Natural killer cell (primary cell): ENCODE measurements at regions not wholly inside any gene's neighbourhood (a gene's known extent, or its start where the extent isn't known, plus 50 kb on each side); places are given as distances from the start of the nearest gene placed in this dataset.

ENCODE experiments used
- ATAC-seq, 3 donors: fragments of 150-1000 bp in 2 of 3; fragments of 200-7000 bp in 1 of 3; cut with Tn5 transposase; 1 replicate in 1 of 3; 2 replicates in 2 of 3; pipeline ENCODE4 v1.10.0; 2021; ENCODE audit warnings: mild to moderate bottlenecking in 2 of 3, moderate library complexity in 2 of 3
- DNase-seq, 2 donors: peaks; one replicate each; pipeline versions ENCODE4 v3.0.0 to v3.0.0-alpha.2; 2013 to 2021; ENCODE audit warnings: mixed read lengths in 1 of 2
- H3K27ac ChIP-seq: one replicate; pipeline ENCODE4 v1.5.1; 2013; ENCODE audit warnings: mild to moderate bottlenecking, low read length
- H3K27me3 ChIP-seq: one replicate; pipeline ENCODE4 v1.6.1; 2013; ENCODE audit warnings: low read length; ENCODE audit not compliant: control insufficient read depth, insufficient read depth
- H3K36me3 ChIP-seq: one replicate; pipeline ENCODE4 v1.6.1; 2013; ENCODE audit warnings: low read length; ENCODE audit not compliant: control insufficient read depth, insufficient read depth
- H3K4me1 ChIP-seq: one replicate; pipeline ENCODE4 v1.6.1; 2013; ENCODE audit warnings: low read length; ENCODE audit not compliant: control insufficient read depth, insufficient read depth
- H3K4me3 ChIP-seq: one replicate; pipeline ENCODE4 v1.5.1; 2013; ENCODE audit warnings: low read length
- H3K9me3 ChIP-seq: one replicate; pipeline ENCODE4 v1.6.1; 2013; ENCODE audit warnings: low read length; ENCODE audit not compliant: control insufficient read depth, insufficient read depth
- H3K27ac Mint-ChIP-seq, 2 donors: one replicate each; pipeline ENCODE4 v1.8.0; 2022; ENCODE audit warnings: mild to moderate bottlenecking in 2 of 2, mixed read lengths in 2 of 2, moderate library complexity in 1 of 2
- H3K27me3 Mint-ChIP-seq, 2 donors: one replicate each; pipeline ENCODE4 v1.8.0; 2022; ENCODE audit warnings: low read depth in 2 of 2, mixed read lengths in 2 of 2
- H3K36me3 Mint-ChIP-seq: one replicate; pipeline ENCODE4 v1.8.0; 2022; ENCODE audit warnings: mixed read lengths
- H3K4me1 Mint-ChIP-seq, 2 donors: one replicate each; pipeline ENCODE4 v1.8.0; 2022; ENCODE audit warnings: mixed read lengths in 2 of 2
- H3K4me3 Mint-ChIP-seq: one replicate; pipeline ENCODE4 v1.8.0; 2022; ENCODE audit warnings: mild to moderate bottlenecking, moderate library complexity, mixed read lengths
- H3K9me3 Mint-ChIP-seq, 2 donors: one replicate each; pipeline ENCODE4 v1.8.0; 2022; ENCODE audit warnings: mixed read lengths in 2 of 2
- CTCF ChIP-seq: fragments of 200-600 bp; IDR thresholded peaks from one replicate; pipeline ENCODE4 v1.8.0; 2022; ENCODE audit warnings: antibody characterized with exemption
- WGBS: methylation state at CpG from one replicate; pipeline ENCODE4 v1.1.7; 2013; ENCODE audit warnings: missing lambda C conversion rate; ENCODE audit not compliant: insufficient coverage; 5-methylcytosine and 5-hydroxymethylcytosine counted together
- intact Hi-C: fragments of 100-400 bp; cut with micrococcal nuclease; formaldehyde crosslinking; loops from one replicate; pipeline ENCODE4 v1.14.2; 2022

GRCh38 chr1:187275346-187275745 is 446.6 kb downstream of the PLA2G4A start:
- Mint-ChIP-seq H3K9me3 (peaks cover 4 to 9% of the 10 kb centered on the region in 2 donors), H3K27ac (no peak overlapping the region), H3K4me1 (no peaks in the 10 kb centered on the region), H3K36me3 (peaks cover 4% of the 10 kb centered on the region), H3K27me3 (no peaks in the 10 kb centered on the region), H3K4me3 (no peak overlapping the region)
- intact Hi-C loops = no loop called here
- WGBS = no CpG with 5 or more reads among the region's 1 CpG
- Histone ChIP-seq H3K9me3 (no peaks in the 10 kb centered on the region), H3K36me3 (no peaks in the 10 kb centered on the region), H3K27me3 (no peaks in the 10 kb centered on the region), H3K27ac (no peak overlapping the region), H3K4me1 (no peaks in the 10 kb centered on the region), H3K4me3 (no peak overlapping the region)
- no peak for ATAC-seq
- no peak for DNase-seq
- no peak for TF ChIP-seq CTCF

- ATAC-seq (no peak), DNase-seq (no peak)
- peaks cover 4 to 9% of the 10 kb centered on the region in 2 donors for H3K9me3 Mint-ChIP-seq
- H3K4me3 Mint-ChIP-seq = no peak overlapping the region
- TF ChIP-seq CTCF = no peak
- no peaks in the 10 kb centered on the region for H3K4me1 Mint-ChIP-seq
- Histone ChIP-seq H3K36me3 (no peaks in the 10 kb centered on the region), H3K9me3 (no peaks in the 10 kb centered on the region), H3K4me1 (no peaks in the 10 kb centered on the region), H3K27ac (no peak overlapping the region), H3K4me3 (no peak overlapping the region), H3K27me3 (no peaks in the 10 kb centered on the region)
- intact Hi-C loops = no loop called here
- no peak overlapping the region for H3K27ac Mint-ChIP-seq
- peaks cover 3% of the 10 kb centered on the region for H3K36me3 Mint-ChIP-seq
- WGBS = 91% methylated on average over 4 of the region's 4 CpGs
- H3K27me3 Mint-ChIP-seq = no peaks in the 10 kb centered on the region
Observed at GRCh38 chr1:187275985-187276575, 447.3 kb downstream of the PLA2G4A start.

GRCh38 chr1:187276677-187277076 is 447.9 kb downstream of the PLA2G4A start:
- H3K4me1 ChIP-seq = no peaks in the 10 kb centered on the region

More at GRCh38 chr1:187276677-187277076, 447.9 kb downstream of the PLA2G4A start:
- no peak overlapping the region for H3K27ac Mint-ChIP-seq
- no peaks in the 10 kb centered on the region for H3K27me3 Mint-ChIP-seq
- H3K27ac ChIP-seq = no peak overlapping the region
- H3K27me3 ChIP-seq = no peaks in the 10 kb centered on the region
- H3K36me3 ChIP-seq = no peaks in the 10 kb centered on the region
- no peak overlapping the region for H3K4me3 Mint-ChIP-seq
- DNase-seq (no peak), ATAC-seq (no peak)
- H3K36me3 Mint-ChIP-seq = no peaks in the 10 kb centered on the region
- no peaks in the 10 kb centered on the region for H3K4me1 Mint-ChIP-seq
- intact Hi-C loops = no loop called here
- H3K9me3 Mint-ChIP-seq = peaks cover 5 to 6% of the 10 kb centered on the region in 2 donors
- no peak for TF ChIP-seq CTCF
- no peaks in the 10 kb centered on the region for H3K9me3 ChIP-seq
- H3K4me3 ChIP-seq = no peak overlapping the region
